ENCODE measurements at regions not wholly inside any gene's neighbourhood (a gene's known extent, or its start where the extent isn't known, plus 50 kb on each side); places are given as distances from the start of the nearest gene placed in this dataset.
"Not testable (repeated sequence)": the region's sequence is repeated elsewhere in the genome, so short reads cannot be mapped to it uniquely, and the experiment has no call there.

DNA sequence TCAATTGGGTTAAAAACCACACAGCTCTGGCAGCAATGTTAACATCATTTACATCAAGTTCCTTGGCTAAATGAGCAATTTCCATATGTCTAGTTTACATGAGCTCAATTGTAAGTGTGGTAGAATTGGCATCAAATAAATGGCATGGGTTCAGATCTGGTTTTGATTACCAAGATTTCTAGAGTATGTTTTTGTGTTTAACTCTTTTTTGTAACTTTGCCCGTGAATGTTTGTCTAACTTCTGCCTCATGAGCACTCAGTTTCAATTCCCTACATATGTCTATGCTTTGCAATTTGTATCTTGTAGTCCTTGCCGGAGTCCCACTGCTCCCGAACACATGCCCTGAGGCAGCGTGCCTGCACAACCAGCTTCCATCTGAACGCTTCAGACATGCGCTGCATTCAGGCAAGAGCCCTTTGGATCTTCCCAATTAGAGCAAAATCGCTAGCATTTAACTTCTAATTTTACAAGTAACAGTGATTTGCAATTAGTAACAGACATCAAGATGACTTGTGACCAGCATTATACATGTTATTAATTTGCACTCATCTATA, 644.4 kb downstream of the TRIML1 start:
- TF ChIP-seq, protein P1, sequence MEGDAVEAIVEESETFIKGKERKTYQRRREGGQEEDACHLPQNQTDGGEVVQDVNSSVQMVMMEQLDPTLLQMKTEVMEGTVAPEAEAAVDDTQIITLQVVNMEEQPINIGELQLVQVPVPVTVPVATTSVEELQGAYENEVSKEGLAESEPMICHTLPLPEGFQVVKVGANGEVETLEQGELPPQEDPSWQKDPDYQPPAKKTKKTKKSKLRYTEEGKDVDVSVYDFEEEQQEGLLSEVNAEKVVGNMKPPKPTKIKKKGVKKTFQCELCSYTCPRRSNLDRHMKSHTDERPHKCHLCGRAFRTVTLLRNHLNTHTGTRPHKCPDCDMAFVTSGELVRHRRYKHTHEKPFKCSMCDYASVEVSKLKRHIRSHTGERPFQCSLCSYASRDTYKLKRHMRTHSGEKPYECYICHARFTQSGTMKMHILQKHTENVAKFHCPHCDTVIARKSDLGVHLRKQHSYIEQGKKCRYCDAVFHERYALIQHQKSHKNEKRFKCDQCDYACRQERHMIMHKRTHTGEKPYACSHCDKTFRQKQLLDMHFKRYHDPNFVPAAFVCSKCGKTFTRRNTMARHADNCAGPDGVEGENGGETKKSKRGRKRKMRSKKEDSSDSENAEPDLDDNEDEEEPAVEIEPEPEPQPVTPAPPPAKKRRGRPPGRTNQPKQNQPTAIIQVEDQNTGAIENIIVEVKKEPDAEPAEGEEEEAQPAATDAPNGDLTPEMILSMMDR (IDR thresholded peaks at IDR 0.05; ENCODE audit: insufficient read depth, low read length, missing control alignments) = no peak
- ChIA-PET CTCF (interaction anchor here (0.9 kb wide), 1 partner anchor 341 kb away, joined by 4 read pairs; no protein-coding TSS in a partner anchor), POLR2A (no interaction called here)
- no peak for DNase-seq (ENCODE audit: low read depth, low spot score)
- no peak overlapping the region for H3K4me3 ChIP-seq (ENCODE audit: low read depth, low read length)

DNA sequence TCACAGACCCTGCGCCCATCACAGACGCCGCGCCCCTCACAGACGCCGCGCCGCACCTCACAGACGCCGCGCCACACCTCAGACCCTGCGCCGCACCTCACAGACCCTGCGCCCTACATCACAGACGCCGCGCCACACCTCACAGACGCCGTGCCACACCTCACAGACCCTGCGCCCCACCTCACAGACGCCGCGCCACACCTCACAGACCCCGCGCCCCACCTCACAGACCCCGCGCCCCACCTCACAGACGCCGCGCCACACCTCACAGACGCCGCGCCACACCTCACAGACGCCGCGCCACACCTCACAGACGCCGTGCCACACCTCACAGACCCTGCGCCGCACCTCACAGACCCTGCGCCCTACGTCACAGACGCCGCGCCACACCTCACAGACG, 657.4 kb downstream of the TRIML1 start:
- H3K4me3 ChIP-seq (ENCODE audit: low read depth, low read length); CTCF ChIA-PET; POLR2A ChIA-PET; DNase-seq (ENCODE audit: low read depth, low spot score): not testable (repeated sequence)

DNA sequence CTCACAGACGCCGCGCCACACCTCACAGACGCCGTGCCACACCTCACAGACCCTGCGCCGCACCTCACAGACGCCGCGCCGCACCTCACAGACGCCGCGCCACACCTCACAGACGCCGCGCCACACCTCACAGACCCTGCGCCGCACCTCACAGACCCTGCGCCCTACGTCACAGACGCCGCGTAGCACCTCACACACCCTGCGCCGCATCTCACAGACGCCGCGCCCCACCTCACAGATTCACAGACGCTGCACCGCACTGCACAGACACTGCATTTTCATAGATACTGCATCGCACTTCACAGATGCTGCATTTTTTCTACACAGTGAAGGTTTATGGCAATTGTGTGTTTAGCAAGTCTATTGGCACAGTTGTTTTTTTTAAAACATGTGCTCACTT, 657.8 kb downstream of the TRIML1 start:
- H3K4me3 ChIP-seq (ENCODE audit: low read depth, low read length); DNase-seq (ENCODE audit: low read depth, low spot score); POLR2A ChIA-PET; CTCF ChIA-PET: not testable (repeated sequence)

DNA sequence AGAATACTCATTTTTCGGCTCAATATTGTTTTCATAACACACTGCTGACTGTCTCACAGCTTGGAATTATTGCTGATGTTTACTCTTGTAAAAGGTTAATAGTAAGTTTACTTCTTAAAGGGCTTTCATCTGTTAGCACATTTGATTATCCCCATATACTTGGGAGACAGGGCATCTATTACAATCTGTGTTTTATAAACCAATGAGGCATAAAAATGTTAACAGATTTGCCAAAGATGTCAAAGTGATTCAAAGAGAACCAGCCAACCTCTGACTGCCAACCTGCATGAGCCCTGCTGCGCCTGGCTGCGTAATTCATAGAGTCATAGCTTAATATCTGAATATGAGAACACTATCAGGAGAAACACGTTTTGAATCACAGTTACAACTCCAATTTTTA, 665.6 kb downstream of the TRIML1 start:
- no peak for DNase-seq (ENCODE audit: low read depth, low spot score)
- H3K4me3 ChIP-seq (ENCODE audit: low read depth, low read length) = no peak overlapping the region
- CTCF ChIA-PET = no interaction called here
- TF ChIP-seq, protein P1 (IDR thresholded peaks at IDR 0.05; ENCODE audit: insufficient read depth, low read length, missing control alignments) = no peak
- POLR2A ChIA-PET = no interaction called here

DNA sequence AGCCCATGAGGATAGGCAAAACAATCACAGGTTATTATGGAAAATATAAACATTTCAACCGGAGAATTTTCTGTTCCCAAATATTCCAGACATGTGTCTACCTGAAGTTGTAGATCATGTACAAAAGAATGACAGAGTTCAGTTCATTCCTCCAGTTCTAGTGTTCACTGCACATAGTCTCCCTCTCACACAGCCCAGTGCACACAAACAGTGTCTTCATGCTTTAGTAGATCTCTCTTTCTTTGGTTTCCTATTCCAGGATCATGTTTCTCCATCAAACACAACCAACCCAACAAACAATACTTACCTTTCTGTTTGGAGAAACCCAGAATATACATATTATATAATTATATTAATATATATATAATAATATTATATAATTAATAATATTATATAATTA, 671.9 kb downstream of the TRIML1 start:
- ChIA-PET CTCF (no interaction called here), POLR2A (no interaction called here)
- H3K4me3 ChIP-seq (ENCODE audit: low read depth, low read length) = no peak overlapping the region
- TF ChIP-seq, protein P1 (IDR thresholded peaks at IDR 0.05; ENCODE audit: insufficient read depth, low read length, missing control alignments) = no peak
- DNase-seq (ENCODE audit: low read depth, low spot score) = no peak

DNA sequence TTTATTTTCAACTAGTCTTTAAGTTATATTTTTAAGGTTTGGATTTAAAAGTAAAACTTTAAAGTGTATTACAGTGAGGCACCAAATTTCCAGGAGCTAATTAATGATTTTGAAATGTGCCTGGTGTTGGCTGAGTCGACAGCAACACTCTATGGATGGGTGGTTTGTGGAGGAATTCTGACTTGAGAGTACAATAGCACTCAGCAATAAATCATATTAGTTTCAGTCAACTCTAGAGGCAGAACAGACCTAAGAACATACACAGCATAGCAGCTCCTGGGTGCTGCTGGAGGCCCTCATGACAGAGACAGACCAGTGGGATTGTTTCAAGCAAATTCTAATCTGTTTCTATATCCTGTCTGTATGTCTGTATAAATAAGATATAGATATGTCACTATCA, 673.4 kb downstream of the TRIML1 start:
- CTCF ChIA-PET = interaction anchor here (0.5 kb wide), 1 partner anchor 304 kb away, joined by 3 read pairs; no protein-coding TSS in a partner anchor
- no peak overlapping the region for H3K4me3 ChIP-seq (ENCODE audit: low read depth, low read length)
- no peak for DNase-seq (ENCODE audit: low read depth, low spot score)
- TF ChIP-seq, protein P1 (IDR thresholded peaks at IDR 0.05; ENCODE audit: insufficient read depth, low read length, missing control alignments) = no peak
- POLR2A ChIA-PET = no interaction called here

DNA sequence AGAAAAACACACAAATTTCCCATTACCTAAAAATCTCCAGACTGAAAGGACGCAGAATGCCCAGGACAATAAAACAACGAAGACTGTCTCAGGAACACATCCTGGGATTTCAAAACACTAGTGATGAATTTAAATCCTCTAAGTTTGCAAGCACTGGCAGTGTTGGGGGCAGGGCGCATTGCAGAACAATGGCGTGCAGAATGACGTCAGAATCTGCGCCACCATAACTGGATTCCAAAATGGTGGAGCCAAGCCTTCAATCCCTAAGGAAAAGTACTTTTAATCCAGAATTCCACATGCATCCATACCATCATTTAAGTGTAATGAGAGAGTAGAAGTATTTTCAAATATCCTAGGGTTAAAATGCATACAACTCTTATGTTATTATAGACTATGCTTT, 679.1 kb downstream of the TRIML1 start:
- CTCF ChIA-PET = no interaction called here
- TF ChIP-seq, protein P1 (IDR thresholded peaks at IDR 0.05; ENCODE audit: insufficient read depth, low read length, missing control alignments) = no peak
- no peak overlapping the region for H3K4me3 ChIP-seq (ENCODE audit: low read depth, low read length)
- DNase-seq (ENCODE audit: low read depth, low spot score) = no peak
- POLR2A ChIA-PET = no interaction called here
